HL-60 (cell line): ENCODE measurements at regions not wholly inside any gene's neighbourhood (a gene's known extent, or its start where the extent isn't known, plus 50 kb on each side); places are given as distances from the start of the nearest gene placed in this dataset.

Experiments
- CTCF ChIP-seq: IDR thresholded peaks from one replicate; pipeline ENCODE4 v1.5.1; 2011; ENCODE audit warnings: low read length, control low read depth, inconsistent platforms; ENCODE audit not compliant: insufficient read depth
- POLR2AphosphoS5 ChIP-seq: IDR thresholded peaks from 2 replicates; pipeline ENCODE4 v1.6.1; 2012; ENCODE audit warnings: low read depth
- REST ChIP-seq: IDR thresholded peaks from 2 replicates; pipeline ENCODE4 v1.6.1; 2012; ENCODE audit warnings: low read depth; ENCODE audit not compliant: insufficient replicate concordance

GRCh38 chr3:31377045-31377642 lies 155.6 kb upstream of the STT3B start:
- TF ChIP-seq REST: no peak
- TF ChIP-seq CTCF: no peak
- TF ChIP-seq POLR2AphosphoS5: no peak
